Head of caudate nucleus (tissue), 42 donors: ENCODE measurements at regions not wholly inside any gene's neighbourhood (a gene's known extent, or its start where the extent isn't known, plus 50 kb on each side); places are given as distances from the start of the nearest gene placed in this dataset.

Experiments used
- DNase-seq, 42 donors: peaks; one replicate each; pipeline versions ENCODE4 v3.0.0 to v3.0.0-alpha.2; 2020 to 2021; ENCODE audit warnings: mixed read lengths in 7 of 42
- intact Hi-C: fragments of 100-400 bp; cut with DNase I; formaldehyde crosslinking; loops from one replicate; pipeline ENCODE4 v1.15.0; 2022

DNA sequence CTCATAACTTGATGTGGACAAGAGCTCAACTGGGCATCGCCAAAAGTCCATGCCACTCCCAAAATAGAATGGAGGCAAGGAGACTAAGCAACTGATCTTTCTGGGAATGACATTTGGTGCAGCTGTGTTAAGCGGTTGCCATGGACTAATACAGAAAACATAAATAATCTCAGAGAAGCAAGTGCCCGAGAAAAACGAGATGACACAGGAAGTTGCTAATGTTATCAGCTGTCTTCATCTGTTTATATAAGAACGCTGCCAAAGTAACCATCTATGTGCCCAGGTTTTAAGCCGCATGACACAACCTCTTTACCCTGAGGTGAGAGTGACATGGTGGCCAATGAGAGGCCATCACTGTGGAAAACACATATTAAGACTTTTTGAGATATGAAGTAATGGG is 54.9 kb upstream of the SACS start:
- DNase-seq, result no peak
- intact Hi-C loops, result no loop called here

DNA sequence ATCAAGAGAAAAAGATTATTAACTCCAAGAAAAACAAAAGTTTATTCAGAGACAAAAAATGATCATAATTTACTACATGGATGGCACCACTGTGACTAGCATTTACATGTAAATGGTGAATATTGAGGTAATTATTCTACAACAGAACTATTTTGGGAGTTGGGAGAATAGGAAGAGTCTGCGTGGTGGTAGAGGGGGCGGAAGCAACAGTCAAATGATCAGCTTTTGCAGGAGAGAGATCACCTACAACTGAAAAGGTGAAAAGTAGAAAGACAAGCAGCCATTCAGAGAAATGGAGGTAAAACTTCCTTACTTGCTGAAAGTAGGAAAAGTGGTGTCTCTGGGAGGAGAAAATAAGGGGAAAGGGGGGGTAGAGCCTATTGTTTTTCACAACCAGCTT is 62.8 kb upstream of the SACS start:
- intact Hi-C loops, result no loop called here
- DNase-seq, result peak in 33 of 42 donors; percentile 9 to 73 (median 43)

DNA sequence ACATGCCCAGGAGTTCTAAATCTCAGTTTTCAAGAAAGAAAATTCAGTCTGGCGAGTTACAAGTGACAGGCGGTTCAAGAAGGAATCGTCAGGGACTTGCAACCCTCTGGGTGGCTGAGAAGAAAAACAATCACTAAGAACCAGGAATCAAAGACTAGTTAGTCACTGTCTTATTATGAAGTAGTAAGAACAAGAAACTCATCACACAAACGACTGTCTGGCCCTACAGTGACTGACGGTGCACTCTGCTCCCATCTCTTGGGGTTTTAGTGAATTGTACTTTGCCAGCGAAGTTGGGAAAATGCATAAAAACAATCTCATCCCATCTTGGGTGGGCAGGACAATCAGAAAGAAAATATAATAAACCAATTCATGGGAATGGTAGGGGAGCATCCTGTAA is 63.7 kb upstream of the SACS start:
- DNase-seq, result no peak
- intact Hi-C loops, result no loop called here

- intact Hi-C loops, result no loop called here
- DNase-seq, result no peak
These were observed 67.3 kb upstream of the SACS start for GRCh38 chr13:23500849-23501248.

DNA sequence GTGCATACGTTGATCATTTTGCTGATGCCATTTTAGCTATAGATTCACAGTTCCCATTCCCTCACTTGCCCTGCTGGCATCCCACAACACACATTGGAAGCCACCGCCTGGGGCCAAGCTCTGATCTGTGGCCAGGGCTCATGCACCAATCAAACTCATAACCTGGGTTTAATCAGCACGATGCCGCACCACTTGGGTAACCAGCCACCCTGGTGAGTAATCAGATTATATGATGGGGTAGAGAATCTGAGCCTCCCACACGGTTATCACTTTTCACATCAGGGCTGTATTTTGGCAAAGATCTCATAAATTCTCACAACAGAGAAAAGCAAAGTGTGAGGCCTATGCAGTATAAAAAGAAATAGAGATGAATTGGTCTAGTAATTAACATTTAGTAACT is 66.0 kb upstream of the TNFRSF19 start:
- DNase-seq, result no peak
- intact Hi-C loops, result no loop called here

DNA sequence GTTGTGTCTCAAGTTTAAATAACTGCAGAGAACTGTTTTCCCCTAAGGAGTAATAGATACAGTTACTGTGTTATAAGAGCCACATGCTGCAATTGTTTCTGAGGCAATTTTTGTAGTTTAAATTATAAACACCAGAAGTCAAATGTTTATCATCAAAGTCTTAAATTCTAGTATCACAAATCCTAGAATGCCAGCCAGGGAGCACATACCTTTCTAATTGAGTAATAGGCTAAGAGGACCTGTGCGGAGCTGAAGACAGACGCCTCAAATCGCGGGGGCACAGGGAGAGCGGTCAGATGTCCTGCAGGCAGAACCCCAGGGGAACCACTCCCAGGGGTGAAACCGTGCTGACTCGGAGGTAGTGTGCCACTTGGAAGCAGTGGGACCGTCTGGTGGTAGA is 65.2 kb upstream of the TNFRSF19 start:
- DNase-seq, result no peak
- intact Hi-C loops, result no loop called here

GRCh38 chr13:23506071-23506806 is 64.0 kb upstream of the TNFRSF19 start:
- intact Hi-C loops, result no loop called here
- no peak for DNase-seq

DNA sequence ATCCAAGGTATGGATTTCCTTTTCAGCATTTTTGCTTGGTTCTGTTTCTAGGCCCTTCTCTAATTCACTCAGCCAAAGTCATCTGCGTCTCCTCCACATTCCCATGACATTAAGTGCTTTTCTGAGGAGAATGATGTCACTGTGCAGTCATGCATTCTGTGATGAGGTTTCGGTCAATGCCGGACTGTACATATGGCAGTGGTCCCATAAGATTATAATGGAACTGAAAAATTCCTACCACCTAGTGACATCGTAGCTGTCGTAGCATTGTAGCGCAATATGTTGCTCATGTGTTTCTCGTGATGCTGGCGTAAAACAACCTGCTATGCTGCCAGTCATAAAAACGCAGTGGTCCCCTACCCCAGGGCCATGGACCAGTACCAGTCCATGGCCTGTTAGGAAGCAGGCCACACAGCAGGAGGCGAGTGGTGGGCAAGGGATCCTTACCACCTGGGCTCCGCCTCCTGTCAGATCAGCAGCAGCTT is 63.4 kb upstream of the TNFRSF19 start:
- DNase-seq, result no peak
- intact Hi-C loops, result no loop called here

DNA sequence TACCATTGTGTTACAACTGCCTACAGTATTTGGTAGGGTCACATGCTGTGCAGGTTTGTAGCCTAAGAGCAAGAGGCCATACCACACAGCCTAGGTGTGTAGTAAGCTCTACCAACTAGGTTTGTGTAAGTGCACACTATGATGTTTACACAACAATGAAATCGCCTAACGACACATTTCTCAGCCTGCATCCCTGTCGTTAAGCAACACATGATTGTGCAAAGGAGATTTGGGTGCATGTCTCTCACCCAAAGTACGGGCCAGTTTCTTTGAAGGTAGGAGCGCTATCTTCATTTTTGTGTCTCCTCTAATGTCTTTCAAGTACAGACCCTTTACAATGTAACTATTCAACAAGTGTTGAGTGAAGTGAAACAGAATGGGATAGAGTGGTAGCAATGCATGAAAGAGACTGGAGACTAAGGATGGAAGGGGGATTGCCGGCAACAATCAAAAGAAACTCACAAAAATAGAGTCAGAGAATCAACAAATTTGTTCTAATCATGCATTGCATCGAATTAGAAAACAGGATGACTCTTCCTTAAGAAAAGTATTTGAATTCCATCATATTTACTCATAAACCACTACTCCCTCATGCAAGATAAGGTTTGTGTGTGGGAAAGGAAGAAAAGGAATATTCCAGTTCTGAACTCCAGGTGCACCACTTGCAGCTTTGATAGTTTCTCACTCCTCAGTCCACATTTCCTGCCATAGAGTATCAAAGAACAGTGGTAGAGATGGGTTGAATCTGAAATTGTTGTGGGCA is 60.2 kb upstream of the TNFRSF19 start:
- no peak for DNase-seq
- intact Hi-C loops, result no loop called here

DNA sequence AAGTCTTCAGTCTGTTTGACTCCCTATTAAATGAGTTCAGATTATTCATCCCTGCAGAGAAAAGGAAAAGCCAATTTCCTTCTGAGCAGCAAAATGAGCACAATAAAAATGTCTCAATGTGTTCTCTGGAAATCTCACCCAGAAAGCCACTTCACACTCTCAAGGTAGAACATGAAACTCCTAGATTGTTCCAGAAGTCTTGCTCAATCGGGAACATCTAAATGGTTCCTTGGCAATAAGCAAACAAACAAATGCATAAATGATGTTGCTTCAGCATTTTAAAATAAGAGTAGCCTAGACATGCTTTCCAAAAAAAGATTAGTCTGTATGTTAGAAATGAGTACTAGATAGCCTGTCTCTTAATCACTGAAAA is 59.7 kb upstream of the TNFRSF19 start:
- DNase-seq, result no peak

DNA sequence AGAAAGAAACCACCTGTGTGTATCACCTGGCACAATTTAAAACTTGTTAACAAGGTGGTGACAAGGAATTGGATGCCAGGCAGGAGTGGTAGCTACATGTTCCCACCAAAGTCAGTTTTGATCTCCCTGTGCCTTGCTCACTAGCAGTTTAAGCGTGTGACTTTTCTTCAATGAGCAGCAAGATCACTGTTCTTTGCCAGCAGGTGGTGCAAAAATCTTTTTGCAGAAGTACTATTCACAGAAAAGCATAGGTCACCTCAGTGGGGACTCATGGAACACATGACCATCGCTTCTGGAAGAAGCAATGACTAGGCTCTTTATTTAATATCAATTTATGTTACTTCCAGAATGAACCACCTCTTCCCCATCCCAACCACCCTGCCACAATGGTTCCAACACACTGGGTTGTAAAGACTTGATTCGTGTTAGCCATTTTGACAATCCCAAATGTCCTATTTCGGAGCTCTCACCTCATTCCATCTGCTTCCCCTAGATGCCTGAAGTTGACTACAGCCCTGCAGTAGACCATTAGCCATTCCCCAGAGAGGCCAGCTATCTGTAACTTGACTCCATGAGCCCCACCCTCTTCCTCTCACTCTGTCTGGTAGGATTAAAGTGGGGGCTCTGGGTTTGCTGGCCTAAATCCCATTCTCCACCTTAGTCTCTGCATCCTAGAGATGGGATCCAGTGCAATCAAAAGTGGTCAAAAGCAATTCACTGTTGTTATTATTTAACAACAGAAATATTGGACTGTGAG is 59.1 kb upstream of the TNFRSF19 start:
- intact Hi-C loops, result no loop called here
- DNase-seq, result peak in 20 of 42 donors; percentile 3 to 59 (median 17)

More for the DNA sequence above, 59.7 kb upstream of the TNFRSF19 start:
- intact Hi-C loops, result no loop called here

GRCh38 chr13:23512762-23513395 is 57.3 kb upstream of the TNFRSF19 start:
- intact Hi-C loops, result no loop called here
- DNase-seq, result no peak

GRCh38 chr13:23513455-23513854 is 56.8 kb upstream of the TNFRSF19 start:
- intact Hi-C loops, result no loop called here
- DNase-seq, result no peak

- intact Hi-C loops, result no loop called here
- no peak for DNase-seq
These were observed 56.1 kb upstream of the TNFRSF19 start for GRCh38 chr13:23514076-23514475.

- no peak for DNase-seq
- intact Hi-C loops, result no loop called here
These were observed 55.1 kb upstream of the TNFRSF19 start for GRCh38 chr13:23515116-23515515.

GRCh38 chr13:23516190-23516589 is 54.0 kb upstream of the TNFRSF19 start:
- no peak for DNase-seq
- intact Hi-C loops, result no loop called here

DNA sequence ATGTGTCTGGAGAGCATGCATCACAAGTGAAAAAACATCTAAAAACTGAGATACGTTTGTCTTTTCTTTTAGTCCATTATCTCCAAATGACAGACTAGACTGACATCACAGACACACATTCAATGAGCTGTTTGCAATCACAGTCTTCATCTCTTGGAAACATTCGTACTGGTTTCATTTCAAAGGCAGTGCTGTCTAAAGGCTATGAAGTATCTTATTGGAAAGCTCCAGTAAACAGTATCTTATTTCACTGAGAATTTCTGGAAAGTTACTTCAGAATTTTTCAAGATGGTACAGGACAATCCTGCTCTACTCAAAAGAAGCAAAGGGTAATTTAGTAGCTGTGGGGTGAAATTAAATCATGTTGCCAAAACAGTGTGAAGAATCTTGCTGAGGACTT is 53.5 kb upstream of the TNFRSF19 start:
- intact Hi-C loops, result no loop called here
- no peak for DNase-seq

DNA sequence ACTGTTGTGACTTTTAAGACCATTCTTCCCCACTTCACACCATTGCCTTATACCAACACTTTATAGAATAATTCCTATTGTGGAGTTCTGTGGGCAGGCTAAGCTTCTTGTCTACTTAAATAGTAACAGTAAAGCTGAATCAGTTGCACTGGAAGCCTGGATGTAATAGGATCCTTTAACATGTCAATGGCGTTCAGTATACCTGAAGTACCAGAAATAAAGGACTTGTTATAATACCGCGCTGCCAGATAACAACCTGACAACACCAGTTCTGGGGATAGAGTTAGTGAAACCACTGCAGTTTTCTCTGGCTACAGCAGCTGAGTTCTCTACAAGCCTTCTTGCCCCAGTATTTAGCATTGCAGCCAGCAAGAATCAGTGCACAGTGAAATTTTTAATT is 52.0 kb upstream of the TNFRSF19 start:
- intact Hi-C loops, result no loop called here
- no peak for DNase-seq
